K562 (cell line): ENCODE measurements at regions not wholly inside any gene's neighbourhood (a gene's known extent, or its start where the extent isn't known, plus 50 kb on each side); places are given as distances from the start of the nearest gene placed in this dataset.
A peak's percentile ranks its signal among the peaks of the same experiment; 100 is the strongest.

Experiments used
- ATAC-seq: fragments of 200-7000 bp; cut with Tn5 transposase; 3 replicates; pipeline ENCODE4 v1.9.1; 2020; ENCODE audit warnings: moderate library complexity
- BruUV-seq: library from RNA; stranded (reverse); fragments of 400-500 nt; replicated peaks from 2 replicates; lab custom pipeline; 2021; lab: Mats Ljungman, UMichigan
- CTCF ChIA-PET: fragments of 300-600 bp; formaldehyde crosslinking; extraction: SDS; loops from one replicate; lab custom pipeline; 2021; ENCODE audit warnings: low intra/inter-chr PET ratio; lab: Yijun Ruan, JAX
- POLR2A ChIA-PET: fragments of 300-600, 350-650 bp; sonication (Branson Sonifier 250); formaldehyde crosslinking; extraction: SDS; loops from one replicate; lab custom pipeline; 2021; ENCODE audit warnings: antibody characterized with exemption, inconsistent platforms; lab: Yijun Ruan, JAX
- DNase-seq, 4 experiments: peaks; one replicate each; pipeline versions ENCODE4 v3.0.0 to v3.0.0-alpha.2; 2011 to 2018; ENCODE audit warnings: low spot score in 3 of 4, mixed read lengths in 3 of 4; ENCODE audit errors: extremely low read depth in 1 of 4
- FAIRE-seq: peaks from 2 replicates; lab custom pipeline; 2011; peaks lifted over from hg19 to GRCh38; lab: Jason Lieb, UNC
- H2AFZ ChIP-seq: 2 replicates; pipeline ENCODE4 v1.6.0; 2011; ENCODE audit warnings: low read depth, low read length, control low read depth, inconsistent platforms
- H3K27ac ChIP-seq: fragments of 200-600 bp; 3 replicates; pipeline ENCODE4 v1.8.0; 2011; ENCODE audit warnings: low read depth, mild to moderate bottlenecking, control low read depth, inconsistent platforms, low read length, moderate library complexity, mixed read lengths; ENCODE audit errors: extremely low read depth
- H3K27me3 ChIP-seq, 2 experiments: fragments of 300-600 bp in 1 of 2; 2 replicates in 1 of 2; 3 replicates in 1 of 2; pipeline versions ENCODE4 v1.6.0 to v1.8.0; 2011; ENCODE audit warnings: inconsistent platforms in 2 of 2, low read length in 2 of 2, mild to moderate bottlenecking in 1 of 2, mixed read lengths in 1 of 2, moderate library complexity in 1 of 2; ENCODE audit not compliant: control insufficient read depth in 2 of 2, insufficient read depth in 2 of 2
- H3K36me3 ChIP-seq: fragments of 300-600 bp; 3 replicates; pipeline ENCODE4 v1.8.0; 2011; ENCODE audit warnings: mild to moderate bottlenecking, low read length, inconsistent platforms; ENCODE audit not compliant: control insufficient read depth, insufficient read depth
- H3K4me1 ChIP-seq, 2 experiments: fragments of 200-600 bp in 1 of 2; replicated peaks in 1 of 2; 2 replicates in 1 of 2; 3 replicates in 1 of 2; pipeline versions ENCODE4 v1.5.1 to v1.8.0; 2011; ENCODE audit warnings: inconsistent platforms in 2 of 2, low read length in 2 of 2, mild to moderate bottlenecking in 1 of 2, mixed read lengths in 1 of 2, moderate library complexity in 1 of 2; ENCODE audit not compliant: control insufficient read depth in 2 of 2, insufficient read depth in 2 of 2
- H3K4me2 ChIP-seq: 2 replicates; pipeline ENCODE4 v1.6.1; 2011; ENCODE audit warnings: low read length, control low read depth, inconsistent platforms, mixed read lengths; ENCODE audit not compliant: insufficient read depth
- H3K4me3 ChIP-seq: fragments of 200-600 bp; sonication (generic), shearing (Covaris generic); 2 replicates; pipeline ENCODE4 v1.5.1; 2016; ENCODE audit warnings: control low read depth, inconsistent platforms
- H3K79me2 ChIP-seq: fragments of 200-600 bp; 3 replicates; pipeline ENCODE4 v1.8.0; 2011; ENCODE audit warnings: low read length, inconsistent platforms; ENCODE audit not compliant: control insufficient read depth, insufficient read depth
- H3K9ac ChIP-seq, 2 experiments: 2 replicates each; pipeline versions ENCODE4 v1.6.0 to v1.6.1; 2011; ENCODE audit warnings: low read depth in 2 of 2, low read length in 2 of 2, control low read depth in 1 of 2, inconsistent platforms in 1 of 2, mild to moderate bottlenecking in 1 of 2, mixed read lengths in 1 of 2; ENCODE audit not compliant: insufficient read depth in 1 of 2
- H3K9me1 ChIP-seq: one replicate; pipeline ENCODE4 v1.6.0; 2011; ENCODE audit warnings: inconsistent platforms, mild to moderate bottlenecking, low read length, moderate library complexity; ENCODE audit not compliant: control insufficient read depth, insufficient read depth
- H3K9me3 ChIP-seq: replicated peaks from 2 replicates; pipeline ENCODE4 v1.5.1; 2011; ENCODE audit warnings: low read depth, low read length, inconsistent platforms; ENCODE audit not compliant: control insufficient read depth, insufficient read depth
- H4K20me1 ChIP-seq: replicated peaks from 2 replicates; pipeline ENCODE4 v1.6.1; 2011; ENCODE audit warnings: low read length, inconsistent platforms, mixed read lengths; ENCODE audit not compliant: control insufficient read depth, insufficient read depth
- EP400 ChIP-seq: fragments of 450-650 bp; IDR thresholded peaks from 2 replicates; pipeline ENCODE4 v1.6.1; 2017; ENCODE audit warnings: antibody characterized with exemption, mild to moderate bottlenecking, moderate library complexity
- EWSR1 ChIP-seq: fragments of 450-650 bp; IDR thresholded peaks from 2 replicates; pipeline ENCODE4 v1.6.1; 2018; ENCODE audit warnings: borderline replicate concordance, mild to moderate bottlenecking, low read depth, moderate library complexity; ENCODE audit not compliant: partially characterized antibody
- WGBS: fragments of 100-300 bp; shearing (Covaris generic); methylation state at CpG from one replicate; pipeline ENCODE4 v1.1.6; 2016; ENCODE audit warnings: low coverage, mixed read lengths; ENCODE audit not compliant: insufficient coverage; ENCODE audit errors: missing lambda C conversion rate; 5-methylcytosine and 5-hydroxymethylcytosine counted together
- in situ Hi-C: fragments of 300-500 bp; cut with MboI; formaldehyde crosslinking; loops from 4 replicates; pipeline ENCODE4 v1.15.0; 2018; ENCODE audit warnings: inconsistent platforms, mixed read lengths
- intact Hi-C: fragments of 100-400 bp; cut with micrococcal nuclease; formaldehyde crosslinking; loops from 2 replicates; pipeline ENCODE4 v1.14.2; 2022
- TF ChIP-seq, protein P1 (sequence below): fragments of 450-650 bp; formaldehyde crosslinking; IDR thresholded peaks from 2 replicates; pipeline ENCODE4 v1.4.0; 2020; ENCODE audit warnings: mild to moderate bottlenecking, mixed read lengths

DNA sequence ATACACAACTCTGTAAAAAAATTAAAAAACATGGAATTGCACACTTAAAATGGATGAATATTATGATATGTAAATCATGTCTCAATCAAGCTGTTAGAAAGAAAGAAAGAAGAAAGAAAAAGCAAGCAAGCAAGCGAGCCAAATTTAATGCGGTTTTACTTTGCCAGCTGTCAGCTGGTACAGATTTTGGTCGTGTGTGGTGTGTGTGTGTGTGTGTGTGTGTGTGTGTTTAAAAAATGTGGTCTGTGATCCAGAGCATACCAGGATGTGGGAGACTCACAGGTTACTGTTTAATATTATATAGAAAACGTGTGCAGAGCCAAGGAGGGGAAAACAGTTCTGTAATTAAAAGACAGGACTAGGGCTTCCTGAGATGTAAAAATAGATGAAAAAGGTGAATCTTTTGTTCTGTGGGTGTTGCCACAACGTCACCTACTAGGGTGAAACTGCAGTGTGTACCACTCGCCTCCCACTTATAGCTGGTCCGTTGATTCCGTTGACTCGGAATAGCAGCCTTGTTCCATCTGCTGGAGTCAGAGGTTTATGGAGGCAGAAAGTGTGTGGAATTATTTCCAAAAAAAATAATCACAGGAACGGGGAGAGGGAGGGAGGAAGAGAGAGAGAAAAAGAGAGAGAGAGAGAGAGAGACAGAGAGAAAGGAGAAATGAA lies 197.7 kb downstream of the BCAS1 start:
- intact Hi-C loops (loop anchor here (5.0 kb wide), 1 partner anchor 45 kb away; no protein-coding TSS in a partner anchor), in situ Hi-C loops (no loop called here)
- Histone ChIP-seq H3K9me3 (no peaks in the 10 kb centered on the region), H3K9me1 (no peaks in the 10 kb centered on the region), H3K4me1 (peaks cover 2 to 10% of the 10 kb centered on the region in 2 experiments; a peak in 3 of 5 replicates), H3K4me2 (no peak overlapping the region), H3K79me2 (no peaks in the 10 kb centered on the region), H2AFZ (peak overlapping the region; percentile 77), H4K20me1 (no peaks in the 10 kb centered on the region), H3K27ac (no peak overlapping the region), H3K27me3 (no peaks in the 10 kb centered on the region), H3K9ac (peak overlapping the region in 1 of 2 experiments; percentile 49; a peak in 1 of 4 replicates), H3K4me3 (no peak overlapping the region), H3K36me3 (no peaks in the 10 kb centered on the region)
- ChIA-PET POLR2A (interaction anchor here (0.6 to 1.3 kb wide), 5 partner anchors 8 to 292 kb away, joined by 3 to 5 read pairs (median 3); no protein-coding TSS in a partner anchor), CTCF (interaction anchor here (0.7 to 1.2 kb wide), 2 partner anchors 119 to 294 kb away, joined by 3 to 6 read pairs; no protein-coding TSS in a partner anchor)
- no peak for ATAC-seq
- FAIRE-seq: no peak
- TF ChIP-seq, protein P1, sequence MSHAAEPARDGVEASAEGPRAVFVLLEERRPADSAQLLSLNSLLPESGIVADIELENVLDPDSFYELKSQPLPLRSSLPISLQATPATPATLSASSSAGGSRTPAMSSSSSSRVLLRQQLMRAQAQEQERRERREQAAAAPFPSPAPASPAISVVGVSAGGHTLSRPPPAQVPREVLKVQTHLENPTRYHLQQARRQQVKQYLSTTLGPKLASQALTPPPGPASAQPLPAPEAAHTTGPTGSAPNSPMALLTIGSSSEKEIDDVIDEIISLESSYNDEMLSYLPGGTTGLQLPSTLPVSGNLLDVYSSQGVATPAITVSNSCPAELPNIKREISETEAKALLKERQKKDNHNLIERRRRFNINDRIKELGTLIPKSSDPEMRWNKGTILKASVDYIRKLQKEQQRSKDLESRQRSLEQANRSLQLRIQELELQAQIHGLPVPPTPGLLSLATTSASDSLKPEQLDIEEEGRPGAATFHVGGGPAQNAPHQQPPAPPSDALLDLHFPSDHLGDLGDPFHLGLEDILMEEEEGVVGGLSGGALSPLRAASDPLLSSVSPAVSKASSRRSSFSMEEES (CRISPR knock-in tag): no peak
- TF ChIP-seq EWSR1 (peak; percentile 30), EP400 (0 out of 2 replicates have a peak, but pooled peaks have one; percentile 20)
- 52% methylated on average over 10 of the region's 10 CpGs for WGBS
- BruUV-seq: no TSS peak
- no peak for DNase-seq
